ENCODE measurements at regions not wholly inside any gene's neighbourhood (a gene's known extent, or its start where the extent isn't known, plus 50 kb on each side); places are given as distances from the start of the nearest gene placed in this dataset.

DNA sequence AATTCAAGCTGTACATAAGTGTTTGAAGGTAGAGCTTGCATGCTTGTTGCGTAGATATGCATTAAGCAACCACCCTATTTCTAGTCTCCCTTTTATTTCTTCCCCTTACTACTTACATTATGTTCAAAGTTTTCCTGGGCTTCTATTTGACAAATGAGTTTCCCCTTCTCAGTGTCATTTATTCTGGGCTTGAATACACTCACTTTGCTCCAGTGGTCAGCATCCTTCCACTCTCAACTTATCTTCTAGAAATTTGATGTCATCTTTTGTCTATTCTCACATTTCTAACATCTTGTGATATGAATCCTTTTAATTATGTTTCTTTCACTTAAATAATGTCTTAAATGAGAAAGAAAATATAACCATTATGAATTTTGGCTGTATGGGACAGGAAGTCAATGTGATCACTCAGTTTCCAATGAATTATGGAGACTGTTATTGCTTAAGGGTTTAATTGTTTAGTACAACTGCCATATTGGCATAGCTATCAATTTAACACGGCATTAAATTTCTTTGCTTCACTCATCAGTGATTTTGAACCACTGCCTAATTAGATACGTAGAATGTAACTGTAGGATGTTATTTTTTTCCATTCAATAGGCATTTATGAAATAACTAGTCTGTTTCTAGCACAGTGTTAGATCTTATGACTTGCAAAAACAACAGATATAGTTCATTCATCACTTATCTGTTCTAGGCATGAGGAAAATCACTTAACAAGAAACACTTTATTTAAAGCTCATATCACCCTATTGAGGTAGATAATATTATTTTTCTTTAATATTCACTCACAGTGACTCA is 105.5 kb upstream of the CDH12 start:
- Histone ChIP-seq H3K4me1 (no peaks in the 10 kb centered on the region), H3K4me3 (no peak overlapping the region), H3K36me3 (no peaks in the 10 kb centered on the region), H3K27me3 (no peaks in the 10 kb centered on the region), H3K27ac (no peak overlapping the region), H3K9me3 (no peaks in the 10 kb centered on the region)
- TF ChIP-seq EP300 (IDR thresholded peaks at IDR 0.05) (no peak), POLR2A (IDR thresholded peaks at IDR 0.05) (no peak)
- TF ChIP-seq, protein P1, sequence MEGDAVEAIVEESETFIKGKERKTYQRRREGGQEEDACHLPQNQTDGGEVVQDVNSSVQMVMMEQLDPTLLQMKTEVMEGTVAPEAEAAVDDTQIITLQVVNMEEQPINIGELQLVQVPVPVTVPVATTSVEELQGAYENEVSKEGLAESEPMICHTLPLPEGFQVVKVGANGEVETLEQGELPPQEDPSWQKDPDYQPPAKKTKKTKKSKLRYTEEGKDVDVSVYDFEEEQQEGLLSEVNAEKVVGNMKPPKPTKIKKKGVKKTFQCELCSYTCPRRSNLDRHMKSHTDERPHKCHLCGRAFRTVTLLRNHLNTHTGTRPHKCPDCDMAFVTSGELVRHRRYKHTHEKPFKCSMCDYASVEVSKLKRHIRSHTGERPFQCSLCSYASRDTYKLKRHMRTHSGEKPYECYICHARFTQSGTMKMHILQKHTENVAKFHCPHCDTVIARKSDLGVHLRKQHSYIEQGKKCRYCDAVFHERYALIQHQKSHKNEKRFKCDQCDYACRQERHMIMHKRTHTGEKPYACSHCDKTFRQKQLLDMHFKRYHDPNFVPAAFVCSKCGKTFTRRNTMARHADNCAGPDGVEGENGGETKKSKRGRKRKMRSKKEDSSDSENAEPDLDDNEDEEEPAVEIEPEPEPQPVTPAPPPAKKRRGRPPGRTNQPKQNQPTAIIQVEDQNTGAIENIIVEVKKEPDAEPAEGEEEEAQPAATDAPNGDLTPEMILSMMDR (IDR thresholded peaks at IDR 0.05), result no peak
- 75 to 85% methylated on average over 3 of the region's 3 CpGs for WGBS, 2 donors
- DNase-seq (ENCODE audit: low spot score in 2 of 2), result no peak

DNA sequence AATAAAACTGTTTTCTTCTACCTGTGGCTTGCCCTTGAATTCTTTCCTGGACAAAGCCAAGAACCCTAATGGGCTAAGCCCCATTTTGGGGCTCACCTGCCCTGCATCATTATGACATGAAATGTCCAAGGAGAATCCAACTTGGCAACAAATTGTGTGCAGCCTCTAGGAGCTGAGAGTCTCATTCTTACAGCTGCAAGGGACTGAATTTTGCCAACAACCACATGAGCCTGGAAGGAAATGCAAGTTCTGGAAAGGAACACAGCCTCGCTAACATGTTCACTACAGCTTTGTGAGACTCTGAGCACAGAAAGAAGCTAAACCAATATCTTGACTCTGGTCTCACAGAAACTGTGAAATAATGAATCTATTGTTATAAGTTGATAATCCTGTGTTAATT is 94.8 kb upstream of the CDH12 start:
- Histone ChIP-seq H3K27ac (no peak overlapping the region), H3K27me3 (no peaks in the 10 kb centered on the region), H3K36me3 (no peaks in the 10 kb centered on the region), H3K4me3 (no peak overlapping the region), H3K9me3 (no peaks in the 10 kb centered on the region), H3K4me1 (no peaks in the 10 kb centered on the region)
- no peak for DNase-seq (ENCODE audit: low spot score in 2 of 2)
- WGBS, 2 donors, result 65 to 78% methylated on average over 1 of the region's 1 CpG
- TF ChIP-seq POLR2A (IDR thresholded peaks at IDR 0.05) (no peak), EP300 (IDR thresholded peaks at IDR 0.05) (no peak)
- TF ChIP-seq, protein P1 (IDR thresholded peaks at IDR 0.05), result no peak

DNA sequence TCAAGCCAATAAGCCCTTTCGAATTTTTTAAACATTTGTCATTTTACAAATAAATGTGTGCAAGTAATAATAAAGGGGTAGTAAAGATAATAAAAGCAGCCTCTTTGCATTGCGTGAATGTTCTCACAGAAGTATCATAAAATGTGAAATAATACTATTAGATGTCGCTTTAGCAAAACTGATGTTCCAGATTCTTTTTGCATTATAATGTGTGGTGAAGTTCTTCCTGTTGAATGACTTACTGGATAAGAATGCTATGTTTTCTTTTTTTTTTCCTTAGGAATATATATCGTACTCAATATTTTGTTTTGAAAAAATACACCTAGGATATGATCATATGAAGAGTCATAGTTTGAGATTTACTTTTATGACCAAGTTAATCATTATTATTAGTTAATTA is 85.2 kb upstream of the CDH12 start:
- no peak for DNase-seq (ENCODE audit: low spot score in 2 of 2)
- Histone ChIP-seq H3K4me3 (no peak overlapping the region), H3K36me3 (no peaks in the 10 kb centered on the region), H3K9me3 (no peaks in the 10 kb centered on the region), H3K4me1 (no peaks in the 10 kb centered on the region), H3K27ac (no peak overlapping the region), H3K27me3 (no peaks in the 10 kb centered on the region)
- WGBS, 2 donors, result 78 to 87% methylated on average over 4 of the region's 4 CpGs
- TF ChIP-seq EP300 (IDR thresholded peaks at IDR 0.05) (no peak), POLR2A (IDR thresholded peaks at IDR 0.05) (no peak)
- TF ChIP-seq, protein P1 (IDR thresholded peaks at IDR 0.05), result no peak

DNA sequence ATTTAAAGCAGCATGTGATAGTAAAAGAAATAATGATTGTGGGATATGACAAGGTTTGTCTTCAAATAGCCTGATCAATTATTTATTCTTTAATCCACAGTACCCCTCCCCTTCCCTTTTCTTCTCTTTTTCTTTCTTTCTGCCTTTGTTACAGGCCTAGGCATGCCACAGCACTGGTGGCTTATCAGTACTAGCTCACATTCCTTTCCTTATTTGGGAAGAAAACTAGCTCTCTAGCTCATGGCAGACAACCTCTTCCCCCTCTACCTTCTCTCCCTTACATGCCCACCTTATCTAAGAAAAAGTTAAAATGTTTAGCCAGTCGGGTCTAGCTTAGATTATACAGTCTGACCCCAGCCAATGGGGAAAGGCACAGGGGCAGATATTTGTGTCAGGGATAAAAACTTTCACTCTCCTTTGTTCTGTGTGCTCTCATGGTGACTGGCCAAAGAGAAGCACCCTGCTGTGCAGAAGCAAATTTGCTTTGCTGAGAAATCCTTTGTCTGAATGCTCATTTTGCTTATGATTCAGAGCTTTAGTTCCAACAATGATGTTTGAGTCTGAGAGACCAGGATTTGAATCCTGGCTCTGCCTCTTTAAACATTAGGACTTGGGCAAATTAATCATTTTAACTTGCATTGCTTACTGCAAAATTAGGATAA is 75.8 kb upstream of the CDH12 start:
- H3K27ac ChIP-seq, result no peak overlapping the region
- H3K36me3 ChIP-seq, result no peaks in the 10 kb centered on the region
- no peaks in the 10 kb centered on the region for H3K4me1 ChIP-seq
- WGBS, 2 donors, result 65 to 77% methylated on average over 1 of the region's 1 CpG
- DNase-seq (ENCODE audit: low spot score in 2 of 2), result no peak
- no peak for TF ChIP-seq EP300 (IDR thresholded peaks at IDR 0.05)
- TF ChIP-seq POLR2A (IDR thresholded peaks at IDR 0.05), result no peak
- TF ChIP-seq, protein P1 (IDR thresholded peaks at IDR 0.05), result no peak
- H3K9me3 ChIP-seq, result no peaks in the 10 kb centered on the region
- H3K4me3 ChIP-seq, result no peak overlapping the region
- H3K27me3 ChIP-seq, result no peaks in the 10 kb centered on the region

DNA sequence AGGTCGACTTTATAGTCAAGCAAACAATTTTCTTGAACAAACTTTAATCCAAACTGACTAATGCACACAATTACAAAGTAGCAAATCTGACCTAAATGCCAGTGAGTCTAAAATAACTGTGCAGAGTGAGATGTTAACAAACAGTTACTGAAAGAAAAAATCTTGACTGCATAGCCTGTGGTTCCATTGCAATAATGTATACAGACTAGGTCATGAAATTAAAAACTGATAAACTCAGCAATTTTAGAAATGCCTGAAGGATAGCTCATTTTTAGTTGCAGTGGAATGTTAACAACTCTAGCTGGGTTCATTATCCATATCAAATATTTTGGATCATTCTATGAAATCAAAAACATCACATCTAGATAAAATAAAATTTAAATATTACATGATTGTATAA is 73.4 kb upstream of the CDH12 start:
- Histone ChIP-seq H3K27me3 (no peaks in the 10 kb centered on the region), H3K27ac (no peak overlapping the region), H3K36me3 (no peaks in the 10 kb centered on the region), H3K9me3 (no peaks in the 10 kb centered on the region), H3K4me3 (no peak overlapping the region), H3K4me1 (no peaks in the 10 kb centered on the region)
- TF ChIP-seq POLR2A (IDR thresholded peaks at IDR 0.05), result no peak
- TF ChIP-seq, protein P1 (IDR thresholded peaks at IDR 0.05), result no peak
- TF ChIP-seq EP300 (IDR thresholded peaks at IDR 0.05), result no peak
- no peak for DNase-seq (ENCODE audit: low spot score in 2 of 2)
- WGBS, 2 donors, result 38 to 54% methylated on average over 1 of the region's 1 CpG
